ENCODE measurements at regions not wholly inside any gene's neighbourhood (a gene's known extent, or its start where the extent isn't known, plus 50 kb on each side); places are given as distances from the start of the nearest gene placed in this dataset.

GRCh38 chr2:34627003-34627402 lies 1027.9 kb upstream of the FAM98A start:
- TF ChIP-seq, protein P1, sequence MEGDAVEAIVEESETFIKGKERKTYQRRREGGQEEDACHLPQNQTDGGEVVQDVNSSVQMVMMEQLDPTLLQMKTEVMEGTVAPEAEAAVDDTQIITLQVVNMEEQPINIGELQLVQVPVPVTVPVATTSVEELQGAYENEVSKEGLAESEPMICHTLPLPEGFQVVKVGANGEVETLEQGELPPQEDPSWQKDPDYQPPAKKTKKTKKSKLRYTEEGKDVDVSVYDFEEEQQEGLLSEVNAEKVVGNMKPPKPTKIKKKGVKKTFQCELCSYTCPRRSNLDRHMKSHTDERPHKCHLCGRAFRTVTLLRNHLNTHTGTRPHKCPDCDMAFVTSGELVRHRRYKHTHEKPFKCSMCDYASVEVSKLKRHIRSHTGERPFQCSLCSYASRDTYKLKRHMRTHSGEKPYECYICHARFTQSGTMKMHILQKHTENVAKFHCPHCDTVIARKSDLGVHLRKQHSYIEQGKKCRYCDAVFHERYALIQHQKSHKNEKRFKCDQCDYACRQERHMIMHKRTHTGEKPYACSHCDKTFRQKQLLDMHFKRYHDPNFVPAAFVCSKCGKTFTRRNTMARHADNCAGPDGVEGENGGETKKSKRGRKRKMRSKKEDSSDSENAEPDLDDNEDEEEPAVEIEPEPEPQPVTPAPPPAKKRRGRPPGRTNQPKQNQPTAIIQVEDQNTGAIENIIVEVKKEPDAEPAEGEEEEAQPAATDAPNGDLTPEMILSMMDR (IDR thresholded peaks at IDR 0.05) = no peak
- peak; percentile 10 for TF ChIP-seq POLR2AphosphoS5 (IDR thresholded peaks at IDR 0.05)
- no peak for TF ChIP-seq EP300 (IDR thresholded peaks at IDR 0.05)
